ENCODE measurements at regions not wholly inside any gene's neighbourhood (a gene's known extent, or its start where the extent isn't known, plus 50 kb on each side); places are given as distances from the start of the nearest gene placed in this dataset.

DNA sequence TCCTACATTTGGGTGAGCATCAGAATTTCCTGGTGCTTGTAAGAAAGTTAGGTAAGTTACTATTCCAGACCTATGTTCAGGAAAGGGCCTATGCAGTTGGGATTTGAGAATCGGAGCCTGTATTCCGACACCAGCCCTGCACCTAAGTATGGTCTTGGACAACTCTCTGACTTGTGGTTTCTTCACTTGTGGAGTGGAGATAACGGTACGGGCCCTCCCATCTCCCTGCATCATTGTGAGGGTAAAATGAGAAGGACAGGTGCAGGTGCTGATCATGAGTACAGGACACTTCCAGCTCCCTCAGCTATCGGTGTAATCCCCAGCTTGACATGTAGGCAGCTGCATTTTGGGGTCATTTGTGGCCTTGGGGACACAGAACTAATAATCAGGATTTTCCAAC, 138.3 kb upstream of the NAMPT start:
- no peak for TF ChIP-seq EZH2 (IDR thresholded peaks at IDR 0.05; ENCODE audit: borderline replicate concordance, low read length)
- TF ChIP-seq, protein P1, sequence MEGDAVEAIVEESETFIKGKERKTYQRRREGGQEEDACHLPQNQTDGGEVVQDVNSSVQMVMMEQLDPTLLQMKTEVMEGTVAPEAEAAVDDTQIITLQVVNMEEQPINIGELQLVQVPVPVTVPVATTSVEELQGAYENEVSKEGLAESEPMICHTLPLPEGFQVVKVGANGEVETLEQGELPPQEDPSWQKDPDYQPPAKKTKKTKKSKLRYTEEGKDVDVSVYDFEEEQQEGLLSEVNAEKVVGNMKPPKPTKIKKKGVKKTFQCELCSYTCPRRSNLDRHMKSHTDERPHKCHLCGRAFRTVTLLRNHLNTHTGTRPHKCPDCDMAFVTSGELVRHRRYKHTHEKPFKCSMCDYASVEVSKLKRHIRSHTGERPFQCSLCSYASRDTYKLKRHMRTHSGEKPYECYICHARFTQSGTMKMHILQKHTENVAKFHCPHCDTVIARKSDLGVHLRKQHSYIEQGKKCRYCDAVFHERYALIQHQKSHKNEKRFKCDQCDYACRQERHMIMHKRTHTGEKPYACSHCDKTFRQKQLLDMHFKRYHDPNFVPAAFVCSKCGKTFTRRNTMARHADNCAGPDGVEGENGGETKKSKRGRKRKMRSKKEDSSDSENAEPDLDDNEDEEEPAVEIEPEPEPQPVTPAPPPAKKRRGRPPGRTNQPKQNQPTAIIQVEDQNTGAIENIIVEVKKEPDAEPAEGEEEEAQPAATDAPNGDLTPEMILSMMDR (IDR thresholded peaks at IDR 0.05; ENCODE audit: low read length), result no peak
